C4-2B (cell line): ENCODE measurements at regions not wholly inside any gene's neighbourhood (a gene's known extent, or its start where the extent isn't known, plus 50 kb on each side); places are given as distances from the start of the nearest gene placed in this dataset.

ENCODE experiments used
- ZFX ChIP-seq: fragments of 450-650 bp; IDR thresholded peaks from 2 replicates; pipeline ENCODE4 v1.6.1; 2017
- TF ChIP-seq, protein P1 (sequence below): fragments of 450-650 bp; conservative IDR thresholded peaks from 2 replicates; pipeline ENCODE4 v1.5.1; 2017; ENCODE audit warnings: mild to moderate bottlenecking

DNA sequence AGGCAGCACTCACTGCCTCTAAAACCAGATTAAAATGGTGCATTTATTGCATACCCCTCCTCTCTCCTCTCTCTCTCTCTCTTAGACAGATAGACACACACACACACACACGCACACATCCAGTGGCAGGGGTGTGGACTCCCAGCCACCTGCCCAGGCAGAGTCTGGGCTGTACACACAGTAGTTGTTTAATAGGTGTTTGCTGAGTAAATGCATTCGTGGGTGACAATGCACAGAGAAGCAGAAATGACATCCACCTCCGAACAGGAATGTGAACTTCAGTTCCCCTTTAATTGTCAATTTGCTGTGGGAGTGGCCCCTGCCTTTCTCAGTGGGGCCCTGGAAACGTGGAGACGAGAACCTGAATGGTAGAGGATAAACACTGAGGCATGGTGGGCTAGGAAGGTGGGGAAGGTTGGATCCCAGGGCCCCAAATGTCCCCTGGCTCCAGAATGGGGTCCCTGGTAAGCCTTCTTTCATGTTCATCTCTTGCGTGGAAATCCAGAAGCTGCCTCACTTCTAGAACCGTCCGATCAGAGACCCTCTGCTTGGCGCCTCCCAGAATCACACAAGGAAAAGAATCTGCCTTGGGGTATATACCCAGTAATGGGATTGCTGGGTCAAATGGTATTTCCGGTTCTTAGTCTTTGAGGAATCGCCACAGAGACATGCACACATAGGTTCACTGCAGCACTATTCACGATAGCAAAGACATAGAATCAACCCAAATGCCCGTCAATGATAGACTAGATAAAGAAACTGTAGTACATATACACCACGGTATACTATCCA lies 58.5 kb upstream of the ECHDC3 start:
- TF ChIP-seq, protein P1, sequence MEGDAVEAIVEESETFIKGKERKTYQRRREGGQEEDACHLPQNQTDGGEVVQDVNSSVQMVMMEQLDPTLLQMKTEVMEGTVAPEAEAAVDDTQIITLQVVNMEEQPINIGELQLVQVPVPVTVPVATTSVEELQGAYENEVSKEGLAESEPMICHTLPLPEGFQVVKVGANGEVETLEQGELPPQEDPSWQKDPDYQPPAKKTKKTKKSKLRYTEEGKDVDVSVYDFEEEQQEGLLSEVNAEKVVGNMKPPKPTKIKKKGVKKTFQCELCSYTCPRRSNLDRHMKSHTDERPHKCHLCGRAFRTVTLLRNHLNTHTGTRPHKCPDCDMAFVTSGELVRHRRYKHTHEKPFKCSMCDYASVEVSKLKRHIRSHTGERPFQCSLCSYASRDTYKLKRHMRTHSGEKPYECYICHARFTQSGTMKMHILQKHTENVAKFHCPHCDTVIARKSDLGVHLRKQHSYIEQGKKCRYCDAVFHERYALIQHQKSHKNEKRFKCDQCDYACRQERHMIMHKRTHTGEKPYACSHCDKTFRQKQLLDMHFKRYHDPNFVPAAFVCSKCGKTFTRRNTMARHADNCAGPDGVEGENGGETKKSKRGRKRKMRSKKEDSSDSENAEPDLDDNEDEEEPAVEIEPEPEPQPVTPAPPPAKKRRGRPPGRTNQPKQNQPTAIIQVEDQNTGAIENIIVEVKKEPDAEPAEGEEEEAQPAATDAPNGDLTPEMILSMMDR: no peak
- TF ChIP-seq ZFX: no peak
